ENCODE measurements at regions not wholly inside any gene's neighbourhood (a gene's known extent, or its start where the extent isn't known, plus 50 kb on each side); places are given as distances from the start of the nearest gene placed in this dataset.

DNA sequence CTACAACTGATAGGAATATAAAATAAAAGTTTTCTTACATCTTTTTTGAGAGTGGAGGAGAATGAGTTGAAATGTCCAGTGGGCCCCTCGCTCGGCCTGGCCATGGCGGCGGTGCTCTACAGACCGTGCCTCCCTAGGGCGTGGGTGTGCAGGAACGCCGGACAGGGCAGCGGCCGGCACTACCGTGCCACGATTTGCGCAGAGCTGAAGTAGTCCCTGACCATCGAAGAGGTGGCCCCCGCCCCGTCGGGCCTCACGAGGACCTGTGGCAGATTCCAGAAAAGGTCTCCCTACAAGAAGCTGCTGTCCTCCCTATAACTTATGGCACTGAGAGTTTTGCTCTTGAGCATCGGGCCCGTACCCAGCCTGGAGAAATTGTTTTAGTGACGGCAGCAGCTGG is 228.9 kb upstream of the ARHGAP24 start:
- Histone ChIP-seq H3K36me3 (ENCODE audit: insufficient read depth, insufficient read length, low read length) (no peaks in the 10 kb centered on the region), H3K27me3 (ENCODE audit: insufficient read depth, insufficient read length) (no peaks in the 10 kb centered on the region), H3K4me1 (ENCODE audit: insufficient read depth, insufficient read length) (no peaks in the 10 kb centered on the region), H3K4me3 (ENCODE audit: insufficient read length, low read depth) (no peak overlapping the region), H3K9me3 (ENCODE audit: insufficient read depth, low read length) (no peaks in the 10 kb centered on the region), H3K9ac (ENCODE audit: insufficient read length, low read depth) (no peak overlapping the region)
- no peak for TF ChIP-seq YY1 (IDR thresholded peaks at IDR 0.05; ENCODE audit: insufficient read depth, insufficient read length)
- no peak for TF ChIP-seq ZNF274 (IDR thresholded peaks at IDR 0.05; ENCODE audit: low read depth, low read length)
- TF ChIP-seq SUZ12 (IDR thresholded peaks at IDR 0.05; ENCODE audit: extremely low read depth, insufficient read depth, insufficient read length) = no peak
- DNase-seq (ENCODE audit: low read depth, low spot score) = no peak

DNA sequence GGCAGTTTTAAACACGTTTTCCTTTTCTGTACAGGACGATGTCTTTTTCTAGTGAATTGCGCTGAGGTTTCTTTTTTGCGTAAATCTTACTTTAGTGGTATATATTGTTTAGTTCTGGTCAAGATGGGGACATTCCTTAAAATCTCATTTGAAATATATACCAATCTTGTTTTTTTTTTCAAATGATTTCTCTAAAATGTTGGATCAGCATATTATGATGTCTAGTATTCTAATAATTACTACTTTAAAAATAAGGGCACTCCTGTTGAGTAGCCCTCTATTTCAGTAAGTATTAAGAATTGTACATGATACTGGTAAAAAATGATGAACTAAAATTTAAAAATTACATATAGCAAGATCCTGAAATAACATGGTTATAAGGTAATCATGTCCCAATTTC is 224.1 kb upstream of the ARHGAP24 start:
- DNase-seq (ENCODE audit: low read depth, low spot score) = no peak
- Histone ChIP-seq H3K9me3 (ENCODE audit: insufficient read depth, low read length) (no peaks in the 10 kb centered on the region), H3K36me3 (ENCODE audit: insufficient read depth, insufficient read length, low read length) (no peaks in the 10 kb centered on the region), H3K4me1 (ENCODE audit: insufficient read depth, insufficient read length) (no peaks in the 10 kb centered on the region), H3K4me3 (ENCODE audit: insufficient read length, low read depth) (no peak overlapping the region), H3K9ac (ENCODE audit: insufficient read length, low read depth) (no peak overlapping the region), H3K27me3 (ENCODE audit: insufficient read depth, insufficient read length) (no peaks in the 10 kb centered on the region)
- TF ChIP-seq ZNF274 (IDR thresholded peaks at IDR 0.05; ENCODE audit: low read depth, low read length) = no peak
- no peak for TF ChIP-seq YY1 (IDR thresholded peaks at IDR 0.05; ENCODE audit: insufficient read depth, insufficient read length)
- no peak for TF ChIP-seq SUZ12 (IDR thresholded peaks at IDR 0.05; ENCODE audit: extremely low read depth, insufficient read depth, insufficient read length)

DNA sequence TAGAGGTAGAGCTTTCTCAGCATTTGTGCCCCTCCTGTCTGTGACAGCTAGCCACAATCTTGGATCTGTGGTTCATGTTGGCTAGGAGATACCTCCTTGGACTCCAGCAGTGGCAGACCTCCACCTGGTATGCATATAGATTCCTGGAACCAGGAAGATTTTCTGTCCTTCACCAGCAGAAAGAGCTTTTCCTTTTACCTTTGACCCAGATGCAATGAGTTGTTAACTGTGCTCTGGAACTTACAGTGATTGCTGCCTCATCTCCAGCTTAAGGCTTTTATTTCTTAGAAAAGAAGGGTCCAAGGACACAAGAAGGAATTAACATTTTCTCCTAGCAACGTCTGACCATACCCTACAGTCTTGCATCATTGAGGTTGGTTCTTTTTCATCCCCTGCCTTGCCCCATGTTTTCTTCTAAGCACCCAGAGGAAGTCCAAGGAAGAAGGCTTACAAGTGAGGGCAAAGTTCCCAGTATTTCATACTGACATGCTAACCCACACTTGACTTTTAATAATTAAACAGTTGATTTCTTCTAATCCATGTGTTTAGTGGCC is 217.1 kb upstream of the ARHGAP24 start:
- Histone ChIP-seq H3K9me3 (ENCODE audit: insufficient read depth, low read length) (no peaks in the 10 kb centered on the region), H3K27me3 (ENCODE audit: insufficient read depth, insufficient read length) (no peaks in the 10 kb centered on the region), H3K4me1 (ENCODE audit: insufficient read depth, insufficient read length) (no peaks in the 10 kb centered on the region), H3K4me3 (ENCODE audit: insufficient read length, low read depth) (no peak overlapping the region), H3K9ac (ENCODE audit: insufficient read length, low read depth) (no peak overlapping the region), H3K36me3 (ENCODE audit: insufficient read depth, insufficient read length, low read length) (no peaks in the 10 kb centered on the region)
- DNase-seq (ENCODE audit: low read depth, low spot score) = no peak
- TF ChIP-seq ZNF274 (IDR thresholded peaks at IDR 0.05; ENCODE audit: low read depth, low read length) = no peak
- no peak for TF ChIP-seq SUZ12 (IDR thresholded peaks at IDR 0.05; ENCODE audit: extremely low read depth, insufficient read depth, insufficient read length)
- TF ChIP-seq YY1 (IDR thresholded peaks at IDR 0.05; ENCODE audit: insufficient read depth, insufficient read length) = no peak

DNA sequence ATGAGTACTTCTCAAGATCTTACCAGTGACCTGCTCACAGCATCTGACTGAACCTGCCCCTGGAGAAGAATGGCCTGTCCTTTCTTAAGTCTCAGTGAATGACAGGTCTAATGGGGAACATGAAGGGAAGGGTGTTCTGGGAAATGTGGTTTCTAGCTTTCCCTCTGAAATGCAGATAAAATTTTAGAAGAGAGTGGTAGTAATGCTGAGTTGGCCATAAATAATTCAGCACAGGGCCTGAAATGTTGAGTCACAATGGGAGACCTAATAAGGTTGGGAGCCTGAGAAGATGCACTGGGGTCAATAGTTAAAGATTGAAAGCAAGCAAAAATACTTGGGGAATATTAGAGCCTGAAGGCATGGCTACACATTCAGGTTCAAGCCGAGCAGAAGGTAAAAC is 214.9 kb upstream of the ARHGAP24 start:
- Histone ChIP-seq H3K9me3 (ENCODE audit: insufficient read depth, low read length) (no peaks in the 10 kb centered on the region), H3K4me3 (ENCODE audit: insufficient read length, low read depth) (no peak overlapping the region), H3K4me1 (ENCODE audit: insufficient read depth, insufficient read length) (no peaks in the 10 kb centered on the region), H3K9ac (ENCODE audit: insufficient read length, low read depth) (no peak overlapping the region), H3K27me3 (ENCODE audit: insufficient read depth, insufficient read length) (no peaks in the 10 kb centered on the region), H3K36me3 (ENCODE audit: insufficient read depth, insufficient read length, low read length) (no peaks in the 10 kb centered on the region)
- no peak for TF ChIP-seq YY1 (IDR thresholded peaks at IDR 0.05; ENCODE audit: insufficient read depth, insufficient read length)
- TF ChIP-seq SUZ12 (IDR thresholded peaks at IDR 0.05; ENCODE audit: extremely low read depth, insufficient read depth, insufficient read length) = no peak
- no peak for TF ChIP-seq ZNF274 (IDR thresholded peaks at IDR 0.05; ENCODE audit: low read depth, low read length)
- no peak for DNase-seq (ENCODE audit: low read depth, low spot score)

DNA sequence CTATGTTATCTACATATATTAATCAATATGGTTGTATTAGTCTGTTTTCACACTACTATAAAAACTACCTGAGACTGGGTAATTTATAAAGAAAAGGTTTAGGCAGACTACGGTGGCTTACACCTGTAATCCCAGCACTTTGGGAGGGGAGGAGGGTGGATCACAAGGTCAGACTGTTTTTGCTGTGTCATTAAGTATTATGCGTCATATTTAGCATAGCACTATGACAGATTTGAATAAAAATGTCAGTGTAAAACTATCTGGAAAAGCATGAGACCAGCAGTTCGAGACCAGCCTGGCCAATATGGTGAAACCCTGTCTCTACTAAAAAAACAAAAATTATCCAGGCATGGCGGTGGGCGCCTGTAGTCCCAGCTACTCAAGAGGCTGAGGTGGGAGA is 209.7 kb upstream of the ARHGAP24 start:
- no peaks in the 10 kb centered on the region for H3K27me3 ChIP-seq (ENCODE audit: insufficient read depth, insufficient read length)
- H3K4me1 ChIP-seq (ENCODE audit: insufficient read depth, insufficient read length) = no peaks in the 10 kb centered on the region
- TF ChIP-seq ZNF274 (IDR thresholded peaks at IDR 0.05; ENCODE audit: low read depth, low read length) (no peak), YY1 (IDR thresholded peaks at IDR 0.05; ENCODE audit: insufficient read depth, insufficient read length) (no peak), SUZ12 (IDR thresholded peaks at IDR 0.05; ENCODE audit: extremely low read depth, insufficient read depth, insufficient read length) (no peak)
- no peaks in the 10 kb centered on the region for H3K9me3 ChIP-seq (ENCODE audit: insufficient read depth, low read length)
- no peak overlapping the region for H3K4me3 ChIP-seq (ENCODE audit: insufficient read length, low read depth)
- H3K36me3 ChIP-seq (ENCODE audit: insufficient read depth, insufficient read length, low read length) = no peaks in the 10 kb centered on the region
- no peak for DNase-seq (ENCODE audit: low read depth, low spot score)
- H3K9ac ChIP-seq (ENCODE audit: insufficient read length, low read depth) = no peak overlapping the region

DNA sequence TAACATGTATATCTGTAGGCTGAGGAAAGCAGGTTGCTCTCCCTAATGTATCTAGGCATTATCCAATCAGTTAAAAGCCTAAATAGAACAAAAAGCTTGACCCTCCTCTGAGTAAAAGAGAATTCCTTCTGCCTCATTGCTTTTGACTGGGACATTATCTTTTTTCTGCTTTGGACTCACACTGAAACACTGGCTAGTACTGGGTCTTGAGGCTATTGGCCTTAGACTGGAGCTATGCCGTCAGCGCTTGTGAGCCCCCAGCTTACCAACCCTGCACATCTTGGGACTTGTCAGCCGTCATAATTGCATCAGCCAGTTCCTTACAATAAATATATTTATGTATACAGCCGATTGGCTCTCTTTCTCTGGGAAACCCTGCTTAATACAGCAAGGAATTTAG is 206.8 kb upstream of the ARHGAP24 start:
- Histone ChIP-seq H3K27me3 (ENCODE audit: insufficient read depth, insufficient read length) (no peaks in the 10 kb centered on the region), H3K9me3 (ENCODE audit: insufficient read depth, low read length) (no peaks in the 10 kb centered on the region), H3K9ac (ENCODE audit: insufficient read length, low read depth) (no peak overlapping the region), H3K36me3 (ENCODE audit: insufficient read depth, insufficient read length, low read length) (no peaks in the 10 kb centered on the region), H3K4me1 (ENCODE audit: insufficient read depth, insufficient read length) (no peaks in the 10 kb centered on the region), H3K4me3 (ENCODE audit: insufficient read length, low read depth) (no peak overlapping the region)
- no peak for TF ChIP-seq ZNF274 (IDR thresholded peaks at IDR 0.05; ENCODE audit: low read depth, low read length)
- no peak for TF ChIP-seq SUZ12 (IDR thresholded peaks at IDR 0.05; ENCODE audit: extremely low read depth, insufficient read depth, insufficient read length)
- no peak for TF ChIP-seq YY1 (IDR thresholded peaks at IDR 0.05; ENCODE audit: insufficient read depth, insufficient read length)
- DNase-seq (ENCODE audit: low read depth, low spot score) = no peak

DNA sequence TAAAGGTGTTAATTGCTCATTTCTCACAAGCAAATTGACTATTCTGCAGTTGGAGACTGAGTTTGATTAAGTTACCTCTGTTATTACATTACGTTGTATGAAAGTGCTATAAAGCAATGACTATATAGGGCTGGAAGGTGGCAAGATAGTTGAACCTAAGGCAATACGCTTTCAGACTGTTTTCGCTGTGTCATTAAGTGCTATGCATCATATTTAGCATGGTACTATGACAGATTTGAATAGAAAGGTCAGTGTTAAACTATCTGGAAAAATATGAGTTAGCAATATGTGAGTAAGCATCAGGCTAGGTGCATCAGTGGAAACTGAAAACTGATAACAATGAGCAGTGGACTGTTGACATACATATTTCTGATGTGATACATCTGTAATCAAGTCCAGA is 206.0 kb upstream of the ARHGAP24 start:
- H3K4me3 ChIP-seq (ENCODE audit: insufficient read length, low read depth) = no peak overlapping the region
- H3K9ac ChIP-seq (ENCODE audit: insufficient read length, low read depth) = no peak overlapping the region
- H3K9me3 ChIP-seq (ENCODE audit: insufficient read depth, low read length) = no peaks in the 10 kb centered on the region
- TF ChIP-seq YY1 (IDR thresholded peaks at IDR 0.05; ENCODE audit: insufficient read depth, insufficient read length) = no peak
- no peak for TF ChIP-seq SUZ12 (IDR thresholded peaks at IDR 0.05; ENCODE audit: extremely low read depth, insufficient read depth, insufficient read length)
- no peak for TF ChIP-seq ZNF274 (IDR thresholded peaks at IDR 0.05; ENCODE audit: low read depth, low read length)
- no peak for DNase-seq (ENCODE audit: low read depth, low spot score)
- no peaks in the 10 kb centered on the region for H3K4me1 ChIP-seq (ENCODE audit: insufficient read depth, insufficient read length)
- no peaks in the 10 kb centered on the region for H3K36me3 ChIP-seq (ENCODE audit: insufficient read depth, insufficient read length, low read length)
- no peaks in the 10 kb centered on the region for H3K27me3 ChIP-seq (ENCODE audit: insufficient read depth, insufficient read length)

Measured in NT2/D1 (cell line).